HEK293T (cell line): ENCODE measurements at regions not wholly inside any gene's neighbourhood (a gene's known extent, or its start where the extent isn't known, plus 50 kb on each side); places are given as distances from the start of the nearest gene placed in this dataset.

Source experiments
- CTCF ChIA-PET: fragments of 350-600 bp; formaldehyde crosslinking; extraction: SDS; loops from one replicate; lab custom pipeline; 2021; ENCODE audit warnings: antibody characterized with exemption, inconsistent platforms; lab: Yijun Ruan, JAX
- POLR2A ChIA-PET: fragments of 350-600 bp; formaldehyde crosslinking; extraction: SDS; loops from one replicate; lab custom pipeline; 2020; ENCODE audit warnings: antibody characterized with exemption, inconsistent platforms; lab: Yijun Ruan, JAX
- DNase-seq: peaks from one replicate; pipeline ENCODE4 v3.0.0; 2012; ENCODE audit warnings: mixed read lengths; ENCODE audit errors: extremely low spot score
- ARNT ChIP-seq: fragments of 450-650 bp; IDR thresholded peaks from 2 replicates; pipeline ENCODE4 v1.6.1; 2017; ENCODE audit warnings: mild to moderate bottlenecking
- BHLHE40 ChIP-seq: fragments of 450-650 bp; IDR thresholded peaks from 2 replicates; pipeline ENCODE4 v1.6.1; 2016; ENCODE audit warnings: mild to moderate bottlenecking, moderate library complexity, borderline replicate concordance
- CTBP1 ChIP-seq: fragments of 450-650 bp; IDR thresholded peaks from 2 replicates; pipeline ENCODE4 v1.6.1; 2016; ENCODE audit warnings: borderline replicate concordance
- ELF4 ChIP-seq: fragments of 450-650 bp; IDR thresholded peaks from 2 replicates; pipeline ENCODE4 v1.6.1; 2017; ENCODE audit warnings: antibody characterized with exemption
- FOXA1 ChIP-seq: fragments of 450-650 bp; IDR thresholded peaks from 2 replicates; pipeline ENCODE4 v1.6.1; 2016; ENCODE audit warnings: mild to moderate bottlenecking
- FOXK2 ChIP-seq: fragments of 450-650 bp; IDR thresholded peaks from 2 replicates; pipeline ENCODE4 v1.6.1; 2016; ENCODE audit warnings: mild to moderate bottlenecking
- FOXM1 ChIP-seq: fragments of 450-650 bp; IDR thresholded peaks from 2 replicates; pipeline ENCODE4 v1.6.1; 2017; ENCODE audit warnings: mild to moderate bottlenecking, borderline replicate concordance
- HDGF ChIP-seq: fragments of 450-650 bp; IDR thresholded peaks from 2 replicates; pipeline ENCODE4 v1.6.1; 2017; ENCODE audit warnings: antibody characterized with exemption, borderline replicate concordance
- L3MBTL2 ChIP-seq: fragments of 450-650 bp; conservative IDR thresholded peaks from 2 replicates; pipeline ENCODE4 v1.6.1; 2016; ENCODE audit warnings: mild to moderate bottlenecking
- LEF1 ChIP-seq: fragments of 450-650 bp; IDR thresholded peaks from 2 replicates; pipeline ENCODE4 v1.6.1; 2017; ENCODE audit warnings: mild to moderate bottlenecking, borderline replicate concordance
- NFRKB ChIP-seq: fragments of 450-650 bp; IDR thresholded peaks from 2 replicates; pipeline ENCODE4 v1.6.1; 2016; ENCODE audit warnings: mild to moderate bottlenecking, moderate library complexity
- SP1 ChIP-seq: fragments of 450-650 bp; IDR thresholded peaks from 2 replicates; pipeline ENCODE4 v1.6.1; 2017
- SUZ12 ChIP-seq: fragments of 450-650 bp; IDR thresholded peaks from 2 replicates; pipeline ENCODE4 v1.6.1; 2016; ENCODE audit warnings: mild to moderate bottlenecking
- TARDBP ChIP-seq: fragments of 450-650 bp; IDR thresholded peaks from 2 replicates; pipeline ENCODE4 v1.6.1; 2016
- ZNF384 ChIP-seq: fragments of 450-650 bp; IDR thresholded peaks from 2 replicates; pipeline ENCODE4 v1.6.1; 2016
- TF ChIP-seq, protein P1 (sequence below): fragments of 450-650 bp; IDR thresholded peaks from 2 replicates; pipeline ENCODE4 v1.6.1; 2016

DNA sequence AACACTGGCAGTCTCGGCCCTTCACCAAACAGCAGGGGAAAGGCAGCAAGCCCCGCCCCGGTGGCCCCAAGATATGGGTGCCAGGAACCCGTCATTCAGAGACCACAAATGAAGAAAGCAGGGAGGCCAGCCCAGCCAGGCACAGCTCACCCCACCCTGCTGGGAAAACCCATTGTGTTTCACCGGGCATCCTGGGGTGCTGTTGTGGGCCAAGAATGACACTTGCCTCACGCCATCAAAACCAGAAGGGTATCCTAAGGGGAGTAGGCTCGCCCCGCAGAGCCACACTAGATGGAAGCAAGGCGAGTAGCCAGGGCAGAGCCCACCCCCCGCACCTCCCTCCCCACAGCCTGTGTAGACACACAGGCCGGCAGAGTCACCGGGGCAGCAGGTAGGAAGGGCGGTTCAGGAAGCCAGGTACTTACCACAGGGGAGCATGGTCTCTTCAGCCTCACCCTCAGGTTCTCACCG is 72.5 kb upstream of the KCNMA1 start:
- CTCF ChIA-PET, result interaction anchor here (1.0 to 2.9 kb wide), 4 partner anchors 14 to 535 kb away, joined by 3 to 20 read pairs (median 9); no protein-coding TSS in a partner anchor
- no peak for DNase-seq
- no peak for TF ChIP-seq ARNT
- TF ChIP-seq ZNF384, result no peak
- no peak for TF ChIP-seq NFRKB
- no peak for TF ChIP-seq FOXA1
- TF ChIP-seq FOXM1, result no peak
- no peak for TF ChIP-seq SP1
- TF ChIP-seq FOXK2, result no peak
- no peak for TF ChIP-seq L3MBTL2
- no peak for TF ChIP-seq SUZ12
- TF ChIP-seq, protein P1, sequence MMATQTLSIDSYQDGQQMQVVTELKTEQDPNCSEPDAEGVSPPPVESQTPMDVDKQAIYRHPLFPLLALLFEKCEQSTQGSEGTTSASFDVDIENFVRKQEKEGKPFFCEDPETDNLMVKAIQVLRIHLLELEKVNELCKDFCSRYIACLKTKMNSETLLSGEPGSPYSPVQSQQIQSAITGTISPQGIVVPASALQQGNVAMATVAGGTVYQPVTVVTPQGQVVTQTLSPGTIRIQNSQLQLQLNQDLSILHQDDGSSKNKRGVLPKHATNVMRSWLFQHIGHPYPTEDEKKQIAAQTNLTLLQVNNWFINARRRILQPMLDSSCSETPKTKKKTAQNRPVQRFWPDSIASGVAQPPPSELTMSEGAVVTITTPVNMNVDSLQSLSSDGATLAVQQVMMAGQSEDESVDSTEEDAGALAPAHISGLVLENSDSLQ, result no peak
- no peak for TF ChIP-seq BHLHE40
- TF ChIP-seq TARDBP, result no peak
- no peak for TF ChIP-seq CTBP1
- no peak for TF ChIP-seq HDGF
- no peak for TF ChIP-seq LEF1
- TF ChIP-seq ELF4, result no peak
- POLR2A ChIA-PET, result no interaction called here

DNA sequence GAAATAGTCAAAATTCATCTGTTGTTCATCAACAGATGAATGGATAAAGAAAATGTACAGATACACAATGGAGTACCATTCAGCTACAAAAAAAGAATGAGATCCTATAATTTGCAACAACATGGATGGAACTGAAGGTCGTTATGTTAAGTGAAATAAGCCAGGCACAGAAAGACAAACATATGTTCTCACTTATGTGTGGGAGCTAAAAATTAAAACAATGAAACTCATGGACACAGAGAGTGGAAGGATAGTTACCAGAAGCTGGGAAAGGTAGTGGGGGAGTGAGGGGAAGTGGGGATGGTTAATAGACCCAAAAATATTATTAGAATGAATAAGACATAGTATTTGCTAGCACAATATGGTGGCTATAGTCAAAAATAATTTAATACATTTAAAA is 70.0 kb upstream of the KCNMA1 start:
- DNase-seq, result no peak
- no peak for TF ChIP-seq FOXM1
- TF ChIP-seq FOXK2, result no peak
- no peak for TF ChIP-seq HDGF
- TF ChIP-seq ARNT, result no peak
- no peak for TF ChIP-seq NFRKB
- no peak for TF ChIP-seq L3MBTL2
- CTCF ChIA-PET, result no interaction called here
- POLR2A ChIA-PET, result no interaction called here

DNA sequence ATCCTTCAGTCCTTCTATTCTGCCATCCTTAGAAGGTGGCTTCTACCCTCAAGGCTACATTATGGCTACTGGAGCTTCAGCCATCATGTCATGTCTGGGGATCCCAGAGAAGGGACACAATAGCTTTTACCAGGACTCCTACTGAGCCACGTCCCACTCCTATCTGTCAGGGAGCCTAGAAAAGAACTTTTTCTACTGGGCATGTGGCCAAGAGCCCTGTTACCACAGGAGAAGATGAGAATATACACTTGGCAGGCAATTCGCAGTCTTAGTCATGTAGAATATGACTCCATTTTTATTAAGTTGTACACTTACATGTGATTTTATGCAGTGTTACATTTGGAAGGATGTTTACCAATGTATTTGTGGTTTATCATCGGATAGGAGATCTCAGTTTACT is 64.6 kb upstream of the KCNMA1 start:
- TF ChIP-seq TARDBP (no peak), L3MBTL2 (no peak), SP1 (no peak), FOXA1 (no peak), NFRKB (no peak), SUZ12 (no peak), FOXK2 (no peak), BHLHE40 (no peak)
- TF ChIP-seq, protein P1, result no peak
- ChIA-PET POLR2A (no interaction called here), CTCF (interaction anchor here (5.3 kb wide), 1 partner anchor 10 kb away, joined by 28 read pairs; no protein-coding TSS in a partner anchor)
- DNase-seq, result no peak

DNA sequence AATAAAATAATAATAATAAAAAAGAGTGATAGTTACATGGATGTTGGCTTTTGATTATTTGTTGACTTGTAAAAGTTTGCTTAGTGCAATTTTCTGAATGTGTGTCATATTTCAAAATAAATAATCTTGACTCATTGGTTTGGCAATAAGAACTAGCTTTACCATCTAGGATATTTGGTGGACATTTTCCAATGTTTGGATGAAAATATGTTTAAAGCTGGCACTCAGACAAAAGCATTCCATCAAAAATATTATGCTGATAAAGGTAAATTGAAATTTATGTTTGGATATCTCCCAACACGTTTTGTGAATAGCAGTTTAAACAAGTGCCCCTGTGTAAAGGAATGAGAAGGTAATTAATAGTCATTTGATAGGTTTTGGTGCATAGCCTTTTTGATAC is 62.5 kb upstream of the KCNMA1 start:
- no peak for DNase-seq
- no peak for TF ChIP-seq HDGF
- TF ChIP-seq ELF4, result no peak
- TF ChIP-seq LEF1, result no peak
- TF ChIP-seq TARDBP, result no peak
- no peak for TF ChIP-seq FOXA1
- TF ChIP-seq, protein P1, result no peak
- TF ChIP-seq L3MBTL2, result no peak
- TF ChIP-seq SP1, result no peak
- TF ChIP-seq ARNT, result no peak
- no peak for TF ChIP-seq FOXM1
- TF ChIP-seq BHLHE40, result no peak
- TF ChIP-seq FOXK2, result no peak
- POLR2A ChIA-PET, result no interaction called here
- CTCF ChIA-PET, result interaction anchor here (0.6 to 5.3 kb wide), 2 partner anchors 12 to 459 kb away, joined by 3 to 28 read pairs; no protein-coding TSS in a partner anchor

DNA sequence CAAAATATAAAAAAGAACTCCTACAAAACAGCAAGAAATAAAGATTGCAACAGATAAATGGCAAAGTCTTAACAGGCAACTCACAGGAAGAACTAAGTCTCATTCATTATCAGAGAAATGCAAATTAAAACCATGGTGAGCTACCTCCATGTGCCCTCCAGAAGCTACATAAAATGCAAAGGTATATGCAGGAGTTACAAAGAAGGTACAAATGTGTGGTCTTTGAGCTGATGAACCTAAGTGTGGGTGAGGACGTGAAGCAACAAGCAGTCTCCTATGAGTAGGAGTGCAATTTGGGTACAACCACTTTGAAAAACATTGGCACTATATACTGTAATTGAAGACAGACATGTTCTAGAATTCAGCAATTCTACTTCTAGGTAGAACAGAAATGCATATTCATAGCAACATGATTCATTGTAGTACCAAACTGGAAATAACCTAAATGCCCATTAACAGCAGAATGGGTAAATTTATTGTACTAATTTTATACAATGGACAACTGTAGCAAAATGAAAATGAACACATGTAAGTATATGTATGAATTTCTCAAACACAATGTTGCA is 61.6 kb upstream of the KCNMA1 start:
- no peak for DNase-seq
- POLR2A ChIA-PET, result no interaction called here
- CTCF ChIA-PET, result interaction anchor here (5.3 kb wide), 1 partner anchor 13 kb away, joined by 28 read pairs; no protein-coding TSS in a partner anchor
- TF ChIP-seq, protein P1, result no peak
- no peak for TF ChIP-seq NFRKB
- no peak for TF ChIP-seq ARNT
- TF ChIP-seq TARDBP, result no peak
- no peak for TF ChIP-seq FOXA1
- TF ChIP-seq CTBP1, result no peak
- TF ChIP-seq SUZ12, result no peak
- no peak for TF ChIP-seq ELF4
- no peak for TF ChIP-seq HDGF
- TF ChIP-seq SP1, result no peak

DNA sequence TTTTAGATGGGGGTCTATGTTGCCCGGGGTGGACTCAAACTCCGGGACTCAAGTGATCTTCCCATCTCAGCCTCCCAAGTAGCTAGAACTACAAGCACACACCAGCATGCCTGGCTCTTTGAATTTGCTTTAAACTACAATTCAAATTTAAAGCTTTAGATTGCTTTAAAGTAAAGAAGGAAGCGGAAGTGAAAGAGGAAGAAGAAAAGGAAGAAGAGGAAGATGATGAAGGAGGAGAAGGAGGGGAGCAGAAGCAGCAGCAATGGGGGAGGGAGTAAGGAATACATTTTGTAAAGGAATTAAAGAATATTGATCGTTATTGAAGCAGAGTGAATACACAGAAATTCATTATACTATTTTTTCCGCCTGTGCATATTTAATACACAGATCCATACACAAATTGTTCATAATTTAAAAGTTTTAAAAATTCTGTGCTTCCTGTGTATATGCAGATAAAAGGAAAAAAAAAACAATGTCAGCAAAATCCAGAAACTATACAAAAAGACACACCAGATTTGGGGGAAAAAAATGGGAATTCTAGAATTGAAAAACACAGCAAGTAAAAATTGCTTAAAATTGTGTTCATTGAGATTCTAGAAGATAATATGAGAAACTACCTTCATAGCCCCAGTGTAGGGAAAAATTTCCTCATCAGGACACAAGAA is 60.8 kb upstream of the KCNMA1 start:
- no peak for TF ChIP-seq FOXM1
- TF ChIP-seq HDGF, result no peak
- TF ChIP-seq BHLHE40, result no peak
- CTCF ChIA-PET, result interaction anchor here (5.3 kb wide), 1 partner anchor 14 kb away, joined by 28 read pairs; no protein-coding TSS in a partner anchor
- no peak for DNase-seq
- POLR2A ChIA-PET, result no interaction called here
